ENCODE measurements at regions not wholly inside any gene's neighbourhood (a gene's known extent, or its start where the extent isn't known, plus 50 kb on each side); places are given as distances from the start of the nearest gene placed in this dataset.
A peak's percentile ranks its signal among the peaks of the same experiment; 100 is the strongest.

- Histone ChIP-seq H3K4me2 (ENCODE audit: low read length) (no peak overlapping the region), H3K9ac (ENCODE audit: low read length) (no peak overlapping the region), H3K9me2 (ENCODE audit: insufficient read depth) (no peaks in the 10 kb centered on the region), H3K4me1 (ENCODE audit: control insufficient read depth in 1 of 2, insufficient read depth in 2 of 2, low read length in 2 of 2) (no peaks in the 10 kb centered on the region), H3K9me3 (ENCODE audit: control insufficient read depth in 1 of 2, insufficient read depth in 1 of 2, low read depth in 1 of 2, low read length in 2 of 2) (peaks cover 0 to 4% of the 10 kb centered on the region in 2 experiments; a peak in 1 of 4 replicates), H3K27ac (ENCODE audit: low read depth, low read length) (no peak overlapping the region), H3K27me3 (ENCODE audit: insufficient read depth, low read length) (no peaks in the 10 kb centered on the region), H3K79me2 (ENCODE audit: insufficient read depth, low read length) (no peaks in the 10 kb centered on the region), H4K20me1 (ENCODE audit: insufficient read depth) (no peaks in the 10 kb centered on the region), H3K4me3 (replicated peaks in 1 of 2; ENCODE audit: low read depth in 1 of 2, low read length in 2 of 2) (no peak overlapping the region), H2AFZ (ENCODE audit: low read depth, low read length, poor library complexity, severe bottlenecking) (no peak overlapping the region), H3K36me3 (ENCODE audit: control insufficient read depth in 1 of 2, insufficient read depth in 2 of 2, low read length in 2 of 2) (no peaks in the 10 kb centered on the region)
- RAD21 ChIA-PET (ENCODE audit: low non-redundant PET in 1 of 2, low total read pairs in 2 of 2, uncharacterized antibody in 2 of 2, unreplicated experiment in 2 of 2) = no interaction called here
- DNase-seq (ENCODE audit: low read depth, low spot score) = no peak
- intact Hi-C loops (cut with micrococcal nuclease) = no loop called here
- no peak; the same call in 1 of the 2 replicates for ATAC-seq
- no TSS peak for BruUV-seq (replicated peaks)
- POLR2A ChIA-PET = no interaction called here
- CTCF ChIA-PET = no interaction called here
- TF ChIP-seq, protein P1, sequence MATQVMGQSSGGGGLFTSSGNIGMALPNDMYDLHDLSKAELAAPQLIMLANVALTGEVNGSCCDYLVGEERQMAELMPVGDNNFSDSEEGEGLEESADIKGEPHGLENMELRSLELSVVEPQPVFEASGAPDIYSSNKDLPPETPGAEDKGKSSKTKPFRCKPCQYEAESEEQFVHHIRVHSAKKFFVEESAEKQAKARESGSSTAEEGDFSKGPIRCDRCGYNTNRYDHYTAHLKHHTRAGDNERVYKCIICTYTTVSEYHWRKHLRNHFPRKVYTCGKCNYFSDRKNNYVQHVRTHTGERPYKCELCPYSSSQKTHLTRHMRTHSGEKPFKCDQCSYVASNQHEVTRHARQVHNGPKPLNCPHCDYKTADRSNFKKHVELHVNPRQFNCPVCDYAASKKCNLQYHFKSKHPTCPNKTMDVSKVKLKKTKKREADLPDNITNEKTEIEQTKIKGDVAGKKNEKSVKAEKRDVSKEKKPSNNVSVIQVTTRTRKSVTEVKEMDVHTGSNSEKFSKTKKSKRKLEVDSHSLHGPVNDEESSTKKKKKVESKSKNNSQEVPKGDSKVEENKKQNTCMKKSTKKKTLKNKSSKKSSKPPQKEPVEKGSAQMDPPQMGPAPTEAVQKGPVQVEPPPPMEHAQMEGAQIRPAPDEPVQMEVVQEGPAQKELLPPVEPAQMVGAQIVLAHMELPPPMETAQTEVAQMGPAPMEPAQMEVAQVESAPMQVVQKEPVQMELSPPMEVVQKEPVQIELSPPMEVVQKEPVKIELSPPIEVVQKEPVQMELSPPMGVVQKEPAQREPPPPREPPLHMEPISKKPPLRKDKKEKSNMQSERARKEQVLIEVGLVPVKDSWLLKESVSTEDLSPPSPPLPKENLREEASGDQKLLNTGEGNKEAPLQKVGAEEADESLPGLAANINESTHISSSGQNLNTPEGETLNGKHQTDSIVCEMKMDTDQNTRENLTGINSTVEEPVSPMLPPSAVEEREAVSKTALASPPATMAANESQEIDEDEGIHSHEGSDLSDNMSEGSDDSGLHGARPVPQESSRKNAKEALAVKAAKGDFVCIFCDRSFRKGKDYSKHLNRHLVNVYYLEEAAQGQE (IDR thresholded peaks at IDR 0.05; ENCODE audit: low read depth) = no peak
- peak; percentile 98 for TF ChIP-seq TCF7L2 (IDR thresholded peaks at IDR 0.05; ENCODE audit: borderline replicate concordance, extremely low read depth, insufficient read depth, insufficient read length)
Measured at GRCh38 chr7:138352570-138353461, 107.2 kb upstream of the TRIM24 start.

DNA sequence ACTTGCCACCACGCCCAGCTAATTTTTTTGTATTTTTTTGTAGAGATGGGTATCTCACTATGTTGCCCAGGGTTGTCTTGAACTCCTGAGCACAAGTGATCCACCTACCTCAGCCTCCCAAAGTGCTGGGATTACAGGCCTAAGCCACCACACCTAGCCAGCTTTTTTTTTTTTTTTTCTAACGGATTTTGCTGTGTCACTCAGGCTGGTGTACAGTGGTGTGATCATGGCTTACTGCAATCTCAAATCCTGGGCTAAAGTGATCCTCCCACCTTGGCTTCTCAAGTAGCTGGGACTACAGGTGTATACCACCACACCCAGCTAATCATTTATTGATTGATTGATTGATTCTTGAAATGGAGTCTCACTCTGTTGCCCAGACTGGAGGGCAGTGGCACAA is 106.0 kb upstream of the TRIM24 start:
- POLR2A ChIA-PET = no interaction called here
- no peak overlapping the region for H3K27ac ChIP-seq (ENCODE audit: low read depth, low read length)
- RAD21 ChIA-PET (ENCODE audit: low non-redundant PET in 1 of 2, low total read pairs in 2 of 2, uncharacterized antibody in 2 of 2, unreplicated experiment in 2 of 2) = no interaction called here
- no peak overlapping the region for H3K4me2 ChIP-seq (ENCODE audit: low read length)
- no peak overlapping the region for H3K4me3 ChIP-seq (replicated peaks in 1 of 2; ENCODE audit: low read depth in 1 of 2, low read length in 2 of 2)
- H3K36me3 ChIP-seq (ENCODE audit: control insufficient read depth in 1 of 2, insufficient read depth in 2 of 2, low read length in 2 of 2) = no peaks in the 10 kb centered on the region
- no peaks in the 10 kb centered on the region for H4K20me1 ChIP-seq (ENCODE audit: insufficient read depth)
- no peaks in the 10 kb centered on the region for H3K9me2 ChIP-seq (ENCODE audit: insufficient read depth)
- CTCF ChIA-PET = no interaction called here
- H3K4me1 ChIP-seq (ENCODE audit: control insufficient read depth in 1 of 2, insufficient read depth in 2 of 2, low read length in 2 of 2) = no peaks in the 10 kb centered on the region
- H3K27me3 ChIP-seq (ENCODE audit: insufficient read depth, low read length) = no peaks in the 10 kb centered on the region
- no peaks in the 10 kb centered on the region for H3K79me2 ChIP-seq (ENCODE audit: insufficient read depth, low read length)
- intact Hi-C loops (cut with micrococcal nuclease) = no loop called here
- no peak overlapping the region for H2AFZ ChIP-seq (ENCODE audit: low read depth, low read length, poor library complexity, severe bottlenecking)
- no peak overlapping the region for H3K9ac ChIP-seq (ENCODE audit: low read length)
- no TSS peak for BruUV-seq (replicated peaks)
- ATAC-seq = no peak
- no peak for DNase-seq (ENCODE audit: low read depth, low spot score)
- H3K9me3 ChIP-seq (ENCODE audit: control insufficient read depth in 1 of 2, insufficient read depth in 1 of 2, low read depth in 1 of 2, low read length in 2 of 2) = peaks cover 0 to 4% of the 10 kb centered on the region in 2 experiments; a peak in 1 of 4 replicates
- TF ChIP-seq ZFX (IDR thresholded peaks at IDR 0.05) (no peak), EZH2 (IDR thresholded peaks at IDR 0.05) (no peak), POLR2AphosphoS5 (IDR thresholded peaks at IDR 0.05; ENCODE audit: low read depth, low read length) (no peak), TCF7L2 (IDR thresholded peaks at IDR 0.05; ENCODE audit: borderline replicate concordance, extremely low read depth, insufficient read depth, insufficient read length) (no peak), ZNF274 (IDR thresholded peaks at IDR 0.05; ENCODE audit: low read depth, low read length) (no peak), EZH2phosphoT487 (IDR thresholded peaks at IDR 0.05; ENCODE audit: borderline replicate concordance) (no peak), SIN3A (IDR thresholded peaks at IDR 0.05; ENCODE audit: low read depth) (no peak)
- TF ChIP-seq, protein P1 (IDR thresholded peaks at IDR 0.05; ENCODE audit: low read depth) = no peak

All from HCT116 (cell line).